ENCODE measurements at regions not wholly inside any gene's neighbourhood (a gene's known extent, or its start where the extent isn't known, plus 50 kb on each side); places are given as distances from the start of the nearest gene placed in this dataset.

DNA sequence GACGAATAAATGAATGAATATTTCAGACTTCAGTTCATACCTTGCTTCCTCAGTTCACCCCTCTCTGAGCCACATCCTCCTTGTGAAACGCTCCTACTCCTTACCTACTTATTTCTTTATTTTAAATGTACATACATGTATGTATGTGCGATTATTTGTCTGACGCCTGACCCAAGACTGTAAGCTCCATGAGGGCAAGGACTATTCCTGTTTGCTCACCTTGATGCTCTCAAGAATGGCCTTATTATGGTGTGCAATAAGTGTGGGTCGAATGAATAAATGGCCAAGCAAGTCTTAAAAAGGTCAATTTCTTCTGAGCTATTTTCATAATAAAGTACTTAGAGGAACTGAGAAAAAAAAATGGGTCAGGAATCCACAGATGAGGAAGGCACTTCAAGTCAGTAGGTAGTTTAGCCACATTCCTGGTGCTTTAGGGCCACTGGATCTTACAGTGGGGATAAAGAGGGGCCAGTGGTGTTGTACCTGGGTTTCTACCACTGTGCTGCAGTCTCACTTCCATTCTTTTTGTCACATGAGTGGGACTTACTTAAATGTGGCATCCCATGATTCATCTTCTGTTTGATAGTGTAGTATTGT is 74.7 kb downstream of the SDC1 start:
- DNase-seq, result no peak

DNA sequence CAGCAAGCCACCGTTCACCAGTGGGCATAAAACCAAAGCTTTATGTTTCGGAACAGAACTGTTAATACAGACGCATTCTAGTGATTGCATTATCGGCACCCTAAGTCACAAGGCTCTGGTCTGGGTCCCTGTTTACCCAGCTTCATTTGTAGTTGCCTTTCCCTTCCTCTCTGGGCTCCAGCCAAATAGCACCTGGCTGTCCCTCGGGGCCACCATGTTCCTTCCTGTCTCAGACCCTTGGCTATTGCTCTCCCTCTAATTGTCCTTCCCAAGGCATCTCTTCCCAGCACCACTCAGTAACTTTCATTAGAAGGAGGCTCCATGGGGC is 75.3 kb downstream of the SDC1 start:
- no peak for DNase-seq

DNA sequence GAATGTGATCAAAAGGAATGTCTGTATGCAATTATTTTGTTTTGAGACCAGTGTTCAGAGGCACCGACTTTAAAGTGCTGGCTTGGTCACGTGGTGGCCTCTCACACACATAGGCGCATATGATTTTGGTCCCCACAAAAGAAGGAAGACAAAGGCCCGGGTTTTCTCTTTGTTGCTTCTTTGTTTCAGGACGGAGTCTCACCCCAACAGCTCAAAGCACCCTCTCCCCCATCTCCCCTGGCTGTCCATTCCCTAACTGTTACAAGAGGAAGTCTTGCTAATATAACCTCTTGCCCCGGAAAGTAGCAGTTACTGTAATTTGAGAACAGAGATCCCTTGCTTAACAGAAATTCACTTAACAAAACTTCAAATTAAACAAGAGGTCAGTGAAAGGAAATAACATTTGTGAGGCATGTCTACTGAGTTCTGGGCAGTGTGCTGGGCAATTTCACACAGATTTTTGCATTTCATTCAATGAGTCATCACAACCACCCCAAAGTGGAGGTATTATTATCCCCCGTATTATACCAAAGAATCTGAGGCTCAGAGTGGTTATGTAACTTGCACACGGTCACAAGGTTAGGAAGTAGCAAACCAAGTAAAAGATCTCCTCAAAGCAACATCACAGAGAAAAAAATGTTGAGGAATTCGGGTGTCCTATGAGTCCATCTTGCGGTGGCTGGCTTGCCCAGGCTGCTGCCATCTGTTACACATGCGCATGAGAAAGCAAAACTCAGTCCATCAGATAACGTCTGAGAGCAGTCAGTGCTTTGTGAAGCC is 75.8 kb downstream of the SDC1 start:
- no peak for DNase-seq

DNA sequence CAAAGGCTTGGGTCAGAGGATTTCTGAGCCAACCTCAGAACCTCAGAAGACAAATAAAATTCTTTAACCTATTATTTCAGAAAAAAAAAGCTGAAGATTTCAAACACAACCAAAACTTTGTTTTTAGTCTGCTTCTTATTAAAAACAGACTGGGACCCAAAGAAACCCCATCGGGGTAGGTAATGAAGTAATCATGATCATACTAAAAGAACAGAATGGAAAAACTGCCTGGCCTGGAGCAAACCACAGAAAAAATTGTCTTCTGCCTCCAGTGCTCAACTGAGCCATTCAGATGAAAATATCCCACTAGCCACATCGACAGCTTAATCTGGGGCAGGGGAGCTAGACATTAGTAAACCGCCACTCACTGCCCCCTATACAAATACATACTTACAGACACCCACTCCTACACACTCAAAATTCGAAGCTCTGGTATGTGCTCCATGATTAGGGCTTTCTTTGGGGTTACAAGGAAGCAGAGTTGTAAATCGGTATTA is 76.5 kb downstream of the SDC1 start:
- DNase-seq, result no peak

DNA sequence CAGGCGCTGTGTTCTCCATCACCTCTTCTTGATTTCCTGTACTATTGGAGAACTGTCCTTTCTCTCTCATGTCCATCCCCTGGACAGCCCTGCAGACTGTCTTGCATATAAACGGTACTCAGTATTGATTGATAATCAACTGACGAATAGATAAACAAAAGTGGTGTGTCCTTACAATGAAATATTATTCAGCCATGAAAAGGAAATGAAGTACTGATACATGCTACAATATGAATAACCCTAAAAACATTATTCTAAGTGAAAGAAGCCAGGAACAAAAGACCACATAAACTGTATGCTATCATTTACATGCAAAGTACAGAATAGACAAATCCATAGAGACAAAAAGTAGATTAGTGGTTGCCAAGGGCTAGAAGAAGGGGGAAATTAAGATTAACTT is 77.6 kb downstream of the SDC1 start:
- DNase-seq, result no peak

DNA sequence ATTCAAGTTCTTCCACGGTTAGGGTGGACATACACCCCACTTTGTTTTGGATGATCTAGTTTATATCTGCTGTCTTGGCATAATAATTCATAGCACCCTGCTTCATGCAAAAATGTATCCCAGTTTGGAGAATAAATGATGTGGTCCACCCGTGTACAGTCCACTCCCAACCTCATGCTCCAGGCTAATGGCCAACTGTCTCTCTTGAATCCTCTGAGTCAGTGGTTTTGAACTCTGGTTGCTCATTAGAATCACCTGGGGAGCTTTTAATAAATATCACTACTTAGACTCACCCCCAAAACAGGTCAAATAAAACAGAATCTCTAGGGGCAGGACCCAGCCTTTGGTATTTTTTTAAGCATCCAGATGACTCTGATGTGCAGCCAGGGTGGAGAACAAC is 78.5 kb downstream of the SDC1 start:
- DNase-seq, result no peak

DNA sequence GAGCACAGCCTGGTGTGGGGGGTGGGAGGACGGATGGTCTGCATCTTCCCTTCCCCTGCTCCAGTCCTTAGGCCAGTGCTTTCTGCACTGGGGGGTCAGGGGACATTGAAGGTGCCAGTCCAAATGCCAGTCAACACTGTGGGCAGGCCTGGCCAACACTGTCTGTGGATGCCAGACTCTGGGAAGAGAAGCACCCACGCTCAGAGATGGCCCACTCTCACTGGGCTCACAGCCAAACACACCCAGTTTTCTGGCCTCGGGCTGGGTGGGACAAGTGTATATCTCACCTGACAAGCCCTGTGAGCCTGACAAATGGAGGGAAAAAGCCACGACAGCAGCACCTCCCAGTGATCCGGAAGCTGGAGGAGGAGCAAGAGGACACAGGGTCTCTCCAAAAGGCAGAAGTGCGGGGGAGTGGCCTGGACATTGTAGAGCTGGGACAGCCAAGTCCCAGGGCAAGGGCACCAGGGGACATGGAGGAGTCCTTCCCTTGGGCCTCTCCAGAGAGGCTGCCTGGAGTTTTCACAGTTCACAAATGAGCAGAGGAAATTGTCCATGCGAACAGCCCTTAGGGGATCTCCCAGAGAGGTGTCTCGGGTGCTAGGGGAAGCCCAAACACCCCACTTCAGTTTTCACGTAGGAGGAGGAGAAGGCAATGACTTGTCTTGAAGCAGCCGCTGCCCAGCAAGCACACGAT is 79.3 kb downstream of the SDC1 start:
- no peak for DNase-seq

DNA sequence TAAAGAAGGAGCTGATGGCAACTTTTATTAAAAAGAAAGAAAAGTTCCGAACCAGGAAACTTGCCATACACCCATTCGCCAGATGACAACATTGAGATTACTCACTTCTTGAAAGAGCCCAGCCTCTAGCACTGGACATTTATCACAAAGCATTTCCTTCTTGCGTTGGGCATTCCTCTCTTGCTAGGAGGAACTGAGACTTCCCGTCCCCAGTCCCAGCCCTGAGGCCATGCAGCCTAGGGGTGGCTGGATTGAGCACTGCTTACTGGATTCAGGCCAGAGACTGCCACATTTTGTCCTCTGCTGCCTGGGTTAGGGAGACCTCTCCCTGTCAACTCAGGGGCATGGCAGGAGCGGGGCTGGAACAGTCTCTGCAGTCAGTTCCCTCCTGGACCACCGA is 80.1 kb downstream of the SDC1 start:
- DNase-seq, result no peak

DNA sequence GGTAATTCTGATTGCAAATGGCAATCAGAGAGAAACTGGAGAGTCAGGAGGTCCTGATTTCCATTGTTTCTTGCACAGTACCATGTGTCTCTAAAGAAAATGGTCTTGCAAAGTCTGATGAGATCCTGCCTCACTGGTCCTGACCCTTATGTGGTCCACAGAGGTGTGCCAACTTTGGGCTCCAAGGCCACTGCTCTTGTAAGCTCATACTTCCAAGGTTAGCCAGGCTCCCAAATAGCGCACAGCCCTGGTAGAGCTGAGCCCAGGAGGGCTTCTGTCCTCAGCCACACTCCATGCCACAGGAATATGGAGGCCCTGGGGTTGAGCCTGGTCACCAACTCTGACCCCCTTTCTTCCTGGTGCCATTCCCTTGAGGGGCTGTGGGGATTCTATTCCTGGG is 80.7 kb downstream of the SDC1 start:
- no peak for DNase-seq

DNA sequence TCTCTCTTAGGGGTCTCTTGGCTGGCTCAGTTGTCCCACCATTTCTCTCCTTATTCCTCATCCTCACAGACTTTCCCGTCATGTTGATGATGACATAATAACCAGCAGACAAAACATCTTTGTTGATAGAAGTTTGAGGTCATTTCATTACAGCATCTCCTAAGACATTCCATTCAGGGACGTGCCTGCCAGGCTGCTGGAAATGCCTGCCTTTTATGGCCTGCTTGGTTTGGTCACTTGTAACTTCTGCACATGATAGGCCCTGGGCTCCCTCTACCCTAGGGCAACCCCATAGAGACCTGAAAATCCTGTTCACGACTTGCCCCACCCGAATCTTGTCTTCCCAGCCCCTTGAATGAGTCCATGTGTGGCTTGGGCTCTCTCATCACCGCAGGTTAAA is 81.7 kb downstream of the SDC1 start:
- no peak for DNase-seq

DNA sequence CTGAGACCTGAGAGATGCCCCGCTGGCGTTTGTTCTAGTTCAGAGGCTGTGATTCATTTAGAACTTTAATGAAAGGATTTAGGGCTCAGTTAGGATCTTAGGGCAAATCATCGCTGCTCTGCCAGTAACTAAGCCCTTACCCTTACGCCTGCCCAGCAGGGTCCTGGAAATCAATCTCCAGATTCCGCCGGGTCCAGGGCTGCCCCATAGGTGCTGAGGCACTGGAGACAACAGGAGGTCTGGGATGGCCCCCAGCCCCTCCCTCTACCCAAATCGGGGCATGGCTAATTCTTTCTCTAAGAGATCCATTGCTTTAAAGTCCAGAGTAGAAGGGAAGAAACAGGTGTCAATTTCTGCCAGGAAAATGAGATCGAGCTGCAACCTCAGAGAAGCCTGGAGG is 83.1 kb downstream of the SDC1 start:
- DNase-seq, result no peak

DNA sequence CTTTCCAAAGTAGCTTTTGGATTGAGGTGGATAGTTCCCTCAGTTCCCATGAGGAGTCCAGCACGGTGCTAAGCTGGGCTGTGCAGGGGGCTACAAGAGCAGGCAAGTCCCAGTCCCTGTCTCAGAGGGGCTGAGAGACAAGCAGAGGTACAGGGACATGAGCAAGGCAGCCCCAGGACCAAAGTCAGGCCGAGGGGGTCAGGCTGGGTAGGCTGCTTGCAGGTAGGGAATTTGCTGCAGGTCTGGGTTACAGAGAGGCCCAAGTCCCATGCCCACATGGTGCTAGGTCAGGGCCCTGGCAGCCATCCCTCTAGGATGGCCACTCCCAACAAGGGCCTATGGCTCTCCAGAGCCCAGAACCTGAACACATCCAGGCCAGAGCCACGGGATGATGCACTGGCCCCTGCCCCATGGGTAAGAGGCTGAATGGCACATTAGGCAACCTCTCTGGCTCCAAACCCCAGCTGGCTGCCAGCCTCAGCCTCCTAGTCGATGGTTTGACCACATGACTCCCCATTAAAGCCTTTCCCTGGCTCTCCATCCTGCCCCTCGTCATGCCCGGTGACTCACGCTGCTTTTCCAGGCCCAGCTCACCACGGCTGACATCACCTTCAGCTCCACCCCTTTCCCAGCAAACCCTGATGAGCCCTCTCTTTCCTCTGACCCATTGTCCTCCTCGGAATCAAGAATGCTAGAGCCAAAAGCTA is 83.7 kb downstream of the SDC1 start:
- DNase-seq, result peak; percentile 73

DNA sequence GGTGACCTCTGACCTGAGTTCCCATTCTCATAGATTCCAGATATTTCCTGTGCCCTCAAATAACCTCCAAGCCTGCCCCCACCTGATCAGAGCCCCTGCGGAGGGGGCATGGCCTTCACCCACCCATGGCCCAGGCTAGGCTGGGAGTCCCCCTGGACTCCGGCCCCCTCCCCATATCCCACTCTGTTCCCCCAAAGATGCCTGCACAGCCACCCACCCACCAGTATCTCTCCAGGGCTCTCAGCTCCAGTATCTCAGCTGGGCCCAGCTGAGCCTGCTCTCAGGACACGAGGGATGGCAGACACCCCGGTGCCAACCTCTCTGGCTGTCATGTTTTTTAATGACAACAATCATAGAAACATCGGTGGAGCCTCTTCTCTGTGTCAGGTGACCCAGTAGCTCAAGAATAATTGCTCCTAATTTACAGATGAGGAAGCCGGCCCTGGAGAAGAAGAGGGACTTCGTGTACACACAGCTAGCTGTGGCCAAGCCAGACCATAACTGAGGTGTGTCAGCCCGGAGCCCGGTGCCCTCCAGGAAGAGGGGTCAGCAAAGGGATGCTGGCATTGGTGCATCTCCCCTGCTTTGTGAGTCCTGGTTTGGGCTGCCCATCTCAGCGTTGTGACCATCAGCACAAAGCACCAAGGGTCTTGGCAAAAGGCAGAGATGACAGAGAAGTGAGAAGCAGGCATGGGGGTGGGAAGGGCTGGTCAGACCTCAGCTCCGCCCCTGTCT is 84.4 kb downstream of the SDC1 start:
- no peak for DNase-seq

DNA sequence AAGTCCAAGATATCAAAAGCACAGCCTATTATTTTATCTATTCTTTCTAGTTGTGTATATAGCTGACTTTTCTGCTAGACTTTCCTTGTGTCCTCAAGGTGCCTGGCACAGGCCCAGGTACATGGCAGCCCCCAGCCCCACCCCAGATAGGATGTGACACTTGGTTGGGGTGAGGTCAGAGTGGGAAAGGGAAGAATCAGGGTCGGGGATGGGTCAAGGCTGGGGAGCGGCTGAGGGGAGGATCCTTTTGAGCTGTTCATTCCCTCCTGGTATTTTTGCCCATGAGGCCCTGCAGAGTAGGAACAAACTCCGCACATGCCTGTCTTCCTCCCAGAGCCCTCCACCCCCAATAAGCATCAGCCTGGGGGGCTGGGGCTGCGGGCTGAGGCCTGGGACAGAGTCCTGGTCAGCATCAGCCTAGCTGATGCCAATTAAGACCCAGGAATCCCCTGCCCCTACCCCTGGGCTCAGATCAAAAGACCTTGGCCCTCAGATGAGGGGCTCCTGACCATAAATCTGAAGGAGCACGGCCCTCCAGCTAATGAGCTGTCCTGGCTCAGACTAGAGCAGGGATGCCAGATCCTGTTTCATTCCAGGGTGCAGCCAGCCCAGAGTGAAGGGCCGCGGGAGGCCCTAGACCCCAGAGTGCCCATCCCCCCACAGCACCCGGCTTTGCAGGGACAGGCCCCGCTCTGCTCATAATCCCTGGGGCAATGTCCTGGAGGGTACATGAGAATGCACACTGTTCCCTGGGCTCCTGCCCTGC is 85.3 kb downstream of the SDC1 start:
- no peak for DNase-seq

DNA sequence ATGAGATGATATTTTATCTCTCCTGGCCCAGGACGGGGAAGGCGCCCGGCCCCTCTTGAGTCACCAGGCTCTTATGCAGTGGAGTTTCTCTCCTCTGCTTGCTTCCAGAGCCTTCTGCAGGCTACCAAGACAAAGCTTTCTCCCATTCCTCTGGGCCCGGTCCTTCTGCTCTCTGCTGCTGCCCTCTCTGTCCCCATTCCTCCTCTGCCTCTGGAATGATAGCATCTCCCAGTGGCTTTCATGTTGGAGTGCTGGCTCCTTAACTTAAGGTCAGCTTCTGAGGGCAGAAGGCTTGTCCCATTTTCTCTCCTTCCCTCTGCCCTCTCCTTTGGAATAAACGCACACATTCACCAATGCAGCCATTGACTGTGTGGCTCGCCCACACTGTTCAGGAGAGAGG is 86.2 kb downstream of the SDC1 start:
- DNase-seq, result no peak

DNA sequence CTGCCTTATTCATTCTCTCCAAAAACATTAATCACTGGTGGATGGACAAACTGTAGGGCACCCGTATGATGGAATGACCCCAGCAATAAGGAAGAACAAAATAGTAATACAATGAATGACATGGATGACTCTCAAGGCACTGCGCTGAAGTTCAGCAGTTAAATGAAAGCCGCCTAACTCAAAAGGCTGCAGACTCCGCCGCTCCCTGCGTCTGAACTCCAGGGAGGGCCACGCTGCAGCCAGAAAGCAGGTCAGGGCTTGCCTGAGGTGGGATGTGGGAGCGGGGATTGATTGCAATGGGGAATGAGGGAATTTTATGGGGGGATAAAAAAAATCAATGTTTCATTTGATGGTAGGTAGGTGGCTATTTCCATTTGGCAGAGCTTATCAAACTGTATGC is 86.5 kb upstream of the LAPTM4A start:
- no peak for DNase-seq

DNA sequence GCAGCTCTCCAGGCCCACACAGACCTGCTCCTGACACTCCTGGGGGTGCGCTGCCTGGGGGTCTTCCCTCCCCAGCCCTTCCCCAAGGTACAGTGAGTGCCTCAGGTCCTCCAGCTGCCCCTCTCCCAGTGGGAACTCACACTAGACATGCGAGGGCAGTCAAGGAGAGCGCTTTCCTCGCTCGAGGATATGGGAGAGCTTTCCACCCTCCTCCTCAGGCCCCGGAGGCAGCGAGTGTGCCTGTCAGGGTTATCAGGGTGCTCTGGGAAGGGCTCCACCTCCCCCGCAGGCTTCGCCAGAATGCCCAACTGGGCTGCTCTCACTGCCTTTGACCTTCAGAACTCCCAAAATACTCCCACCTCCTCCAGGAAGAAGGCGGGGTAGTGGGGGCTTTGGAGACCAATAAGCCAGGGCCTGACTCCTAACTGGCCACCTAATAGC is 85.7 kb upstream of the LAPTM4A start:
- DNase-seq, result no peak

DNA sequence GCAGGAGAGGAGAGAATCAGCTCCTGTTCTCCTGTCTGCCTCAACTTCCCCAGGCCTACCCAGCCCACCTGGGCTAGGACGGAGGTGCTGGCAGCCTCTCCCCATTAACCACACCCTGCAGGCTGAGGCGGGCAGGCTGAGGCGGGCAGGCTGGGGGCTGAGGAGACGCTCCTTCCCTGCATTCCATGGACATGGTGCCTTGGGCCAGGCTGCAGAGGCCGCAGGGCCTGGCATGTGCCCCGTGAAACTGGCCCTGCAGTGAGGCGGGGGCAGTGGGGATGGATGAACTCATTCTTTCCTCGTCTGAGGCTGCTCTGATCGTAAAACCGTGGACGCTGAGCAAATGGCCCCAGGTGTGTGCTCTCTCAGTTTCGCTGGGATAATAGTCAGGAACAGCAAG is 84.7 kb upstream of the LAPTM4A start:
- DNase-seq, result no peak

DNA sequence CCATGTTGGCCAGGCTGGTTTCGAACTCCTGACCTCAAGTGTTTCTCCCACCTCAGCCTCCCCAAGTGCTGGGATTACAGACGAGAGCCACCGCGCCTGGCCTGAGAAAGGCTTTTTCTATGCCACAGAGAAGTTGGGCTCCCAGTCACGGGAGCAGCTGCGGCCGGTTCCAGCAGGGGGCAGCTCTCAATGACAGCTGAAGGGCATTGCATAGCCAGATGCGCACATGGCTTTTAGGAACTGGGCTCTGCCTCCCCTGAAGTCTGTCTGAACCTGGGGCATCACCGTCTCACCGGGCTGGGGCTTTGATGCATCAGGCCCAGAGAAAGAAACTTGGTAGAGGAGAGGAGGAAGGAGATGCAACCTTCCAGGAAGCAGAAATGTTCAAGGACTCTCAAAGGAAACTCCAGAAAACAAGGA is 84.2 kb upstream of the LAPTM4A start:
- DNase-seq, result no peak

DNA sequence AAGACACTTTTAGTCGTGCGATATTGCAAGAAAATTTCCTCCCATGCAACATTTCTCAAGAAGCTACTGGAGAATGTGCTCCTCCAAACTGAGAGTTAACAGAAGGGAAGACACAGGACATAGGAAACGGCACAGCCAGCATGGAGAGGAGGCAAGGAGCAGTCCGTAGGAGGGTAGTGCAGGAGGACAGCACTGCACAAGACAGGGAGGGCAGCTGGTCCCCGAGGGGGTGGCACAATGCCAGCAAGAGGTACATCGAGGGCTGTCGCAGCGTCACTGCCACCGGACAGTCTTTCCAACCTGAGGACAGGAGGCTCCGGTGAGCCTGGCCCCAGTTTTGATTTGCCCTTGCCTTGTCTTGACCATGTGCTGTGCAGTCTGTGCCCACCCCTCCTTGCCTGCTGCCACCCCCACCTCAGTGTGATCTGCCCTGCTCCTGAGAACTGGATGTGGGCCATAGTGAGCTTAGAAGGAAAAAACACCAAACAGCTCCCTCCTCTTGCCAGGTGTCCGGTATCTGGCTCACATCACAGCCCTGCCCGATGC is 81.6 kb upstream of the LAPTM4A start:
- no peak for DNase-seq

DNA sequence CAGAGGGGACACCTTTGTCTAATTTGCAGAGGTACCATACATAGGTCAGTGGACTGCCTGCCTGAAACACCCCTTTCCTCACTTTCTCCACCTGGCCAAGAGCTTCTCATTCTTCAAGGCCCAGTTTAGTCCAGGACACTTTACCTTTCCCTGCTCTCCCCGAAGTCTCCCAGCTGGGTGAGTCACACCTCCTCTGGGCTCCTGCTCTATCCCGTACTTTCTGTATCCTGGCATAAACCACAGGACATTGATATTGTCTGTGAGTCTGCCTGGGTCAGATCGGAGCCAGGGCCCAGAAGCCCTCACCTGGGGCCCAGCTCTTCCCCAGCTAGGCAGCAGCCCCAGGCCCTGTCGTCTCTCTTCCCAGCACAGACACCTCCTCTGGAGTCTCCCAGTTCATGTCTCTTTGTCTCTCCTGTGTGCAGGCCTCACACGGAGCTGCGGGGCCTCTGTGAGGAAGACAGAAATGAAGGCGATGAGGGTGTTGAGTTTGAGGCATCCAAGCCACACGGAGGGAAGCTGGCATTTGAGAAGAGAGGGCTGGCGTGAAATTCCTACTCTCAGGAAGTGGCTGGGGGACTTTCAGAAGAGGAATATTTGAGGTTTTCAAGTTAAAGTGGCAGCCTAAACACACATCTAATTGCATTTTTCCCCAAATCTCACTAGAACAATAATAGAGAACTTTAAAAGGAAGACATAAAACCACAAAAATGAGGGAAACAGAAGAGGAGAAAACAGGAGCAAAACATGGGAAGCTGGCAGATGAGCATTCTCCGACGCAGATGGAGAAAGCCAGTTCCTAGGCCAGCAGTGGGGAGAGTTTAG is 79.6 kb upstream of the LAPTM4A start:
- DNase-seq, result no peak

All from GOT3 (cell line).